CD14-positive monocyte (primary cell): ENCODE measurements at regions not wholly inside any gene's neighbourhood (a gene's known extent, or its start where the extent isn't known, plus 50 kb on each side); places are given as distances from the start of the nearest gene placed in this dataset.

Experiments used
- DNase-seq, 3 donors: peaks; one replicate each; pipeline ENCODE4 v3.0.0-alpha.2; 2011 to 2022
- H2AFZ ChIP-seq: 2 replicates; pipeline ENCODE4 v1.6.0; 2012; ENCODE audit warnings: mild to moderate bottlenecking, low read depth, low read length, inconsistent platforms; ENCODE audit not compliant: insufficient read depth, poor library complexity, severe bottlenecking
- H3K27ac ChIP-seq, 2 donors: 1 replicate in 1 of 2; 2 replicates in 1 of 2; pipeline ENCODE4 v1.5.1; 2012 to 2013; ENCODE audit warnings: low read length in 2 of 2, control low read depth in 1 of 2, inconsistent platforms in 1 of 2, low read depth in 1 of 2, mild to moderate bottlenecking in 1 of 2
- H3K27me3 ChIP-seq, 2 donors: one replicate each; pipeline versions ENCODE4 v1.6.0 to v1.6.1; 2011 to 2013; ENCODE audit warnings: low read length in 2 of 2; ENCODE audit not compliant: control insufficient read depth in 2 of 2, insufficient read depth in 2 of 2
- H3K36me3 ChIP-seq, 2 donors: replicated peaks in 1 of 2; 1 replicate in 1 of 2; 2 replicates in 1 of 2; pipeline versions ENCODE4 v1.5.1 to v1.6.1; 2012 to 2013; ENCODE audit warnings: low read length in 2 of 2, control low read depth in 1 of 2, inconsistent platforms in 1 of 2, mild to moderate bottlenecking in 1 of 2; ENCODE audit not compliant: insufficient read depth in 2 of 2, control insufficient read depth in 1 of 2
- H3K4me1 ChIP-seq, 2 donors: 1 replicate in 1 of 2; 2 replicates in 1 of 2; pipeline versions ENCODE4 v1.5.1 to v1.6.1; 2012 to 2013; ENCODE audit warnings: low read length in 2 of 2, control low read depth in 1 of 2, inconsistent platforms in 1 of 2, mild to moderate bottlenecking in 1 of 2, moderate library complexity in 1 of 2; ENCODE audit not compliant: insufficient read depth in 2 of 2, control insufficient read depth in 1 of 2
- H3K4me2 ChIP-seq: replicated peaks from 2 replicates; pipeline ENCODE3; 2012; ENCODE audit warnings: low read length, moderate library complexity, mild to moderate bottlenecking; ENCODE audit not compliant: poor library complexity, severe bottlenecking; ENCODE audit errors: extremely low read depth
- H3K4me3 ChIP-seq, 3 experiments: fragments of 200-600 bp in 1 of 3; sonication (generic) in 1 of 3; replicated peaks in 1 of 3; 1 replicate in 2 of 3; 2 replicates in 1 of 3; pipeline ENCODE4 v1.5.1; 2011 to 2013; ENCODE audit warnings: low read length in 3 of 3, mild to moderate bottlenecking in 3 of 3, control low read depth in 2 of 3, low read depth in 2 of 3, inconsistent platforms in 1 of 3, moderate library complexity in 1 of 3
- H3K79me2 ChIP-seq: 2 replicates; pipeline ENCODE4 v1.6.0; 2012; ENCODE audit warnings: mild to moderate bottlenecking, control low read depth, inconsistent platforms, low read length, moderate library complexity; ENCODE audit not compliant: insufficient read depth
- H3K9ac ChIP-seq: 2 replicates; pipeline ENCODE4 v1.6.0; 2017; ENCODE audit warnings: low read length, mild to moderate bottlenecking; ENCODE audit not compliant: insufficient read depth, poor library complexity, severe bottlenecking
- H3K9me3 ChIP-seq, 2 donors: replicated peaks in 1 of 2; 1 replicate in 1 of 2; 2 replicates in 1 of 2; pipeline versions ENCODE4 v1.5.1 to v1.6.1; 2012 to 2013; ENCODE audit warnings: low read length in 2 of 2, control low read depth in 1 of 2; ENCODE audit not compliant: control insufficient read depth in 1 of 2, insufficient read depth in 1 of 2
- H4K20me1 ChIP-seq: 2 replicates; pipeline ENCODE4 v1.6.0; 2012; ENCODE audit warnings: mild to moderate bottlenecking, low read length, control low read depth, moderate library complexity; ENCODE audit not compliant: insufficient read depth
- H3K27ac Mint-ChIP-seq, 7 donors: one replicate each; pipeline ENCODE4 v1.8.0; 2020; ENCODE audit warnings: mild to moderate bottlenecking in 7 of 7, mixed read lengths in 7 of 7, moderate library complexity in 6 of 7, inconsistent platforms in 2 of 7
- H3K27me3 Mint-ChIP-seq, 3 donors: one replicate each; pipeline ENCODE4 v1.8.0; 2021 to 2022; ENCODE audit warnings: low read depth in 3 of 3, mild to moderate bottlenecking in 3 of 3, mixed read lengths in 3 of 3, moderate library complexity in 3 of 3, inconsistent platforms in 1 of 3
- H3K36me3 Mint-ChIP-seq, 2 donors: one replicate each; pipeline ENCODE4 v1.8.0; 2020; ENCODE audit warnings: mixed read lengths in 2 of 2, inconsistent platforms in 1 of 2, mild to moderate bottlenecking in 1 of 2
- H3K4me1 Mint-ChIP-seq: one replicate; pipeline ENCODE4 v1.8.0; 2020; ENCODE audit warnings: mild to moderate bottlenecking, mixed read lengths
- H3K4me3 Mint-ChIP-seq, 2 donors: one replicate each; pipeline ENCODE4 v1.8.0; 2020; ENCODE audit warnings: mild to moderate bottlenecking in 2 of 2, mixed read lengths in 2 of 2, moderate library complexity in 1 of 2
- H3K9me3 Mint-ChIP-seq, 7 donors: one replicate each; pipeline ENCODE4 v1.8.0; 2020 to 2022; ENCODE audit warnings: mixed read lengths in 7 of 7, mild to moderate bottlenecking in 6 of 7, moderate library complexity in 6 of 7, inconsistent platforms in 2 of 7
- WGBS: methylation state at CpG from one replicate; pipeline ENCODE4 v1.1.5; 2013; ENCODE audit warnings: missing lambda C conversion rate; ENCODE audit not compliant: insufficient coverage; 5-methylcytosine and 5-hydroxymethylcytosine counted together
- intact Hi-C, 2 donors: fragments of 100-400 bp; cut with micrococcal nuclease; formaldehyde crosslinking; loops; one replicate each; pipeline versions ENCODE4 v1.15.0 to v1.15.1; 2023
- TF ChIP-seq, protein P1 (sequence below): fragments of 200-600 bp; IDR thresholded peaks from one replicate; pipeline ENCODE4 v1.8.0; 2022; ENCODE audit warnings: antibody characterized with exemption, mild to moderate bottlenecking

DNA sequence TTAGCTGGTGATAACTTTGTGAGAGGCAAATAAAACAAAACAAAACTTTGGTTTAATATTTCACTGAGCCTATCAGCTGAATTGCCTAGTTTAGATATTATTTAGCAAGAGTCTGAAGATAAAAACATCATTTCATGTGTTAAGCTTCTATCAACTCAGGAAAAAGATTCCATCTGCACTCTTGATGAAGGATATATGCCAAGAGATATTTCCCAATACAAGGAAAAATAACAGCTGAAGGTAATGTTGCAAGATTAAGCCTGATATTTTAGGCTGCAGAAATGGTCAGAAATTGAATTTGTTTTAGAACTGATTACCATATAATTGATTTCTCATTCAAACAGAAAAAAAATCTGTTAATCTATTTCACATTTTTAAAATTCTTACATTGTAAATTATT is 77.2 kb upstream of the SLITRK3 start:
- H3K9ac ChIP-seq = no peak overlapping the region
- no peak overlapping the region for H3K27ac ChIP-seq
- no peaks in the 10 kb centered on the region for H3K4me1 ChIP-seq
- Mint-ChIP-seq H3K27me3 (no peaks in the 10 kb centered on the region), H3K9me3 (peaks cover 0 to 5% (median 3%) of the 10 kb centered on the region in 7 donors), H3K4me3 (no peak overlapping the region), H3K36me3 (no peaks in the 10 kb centered on the region), H3K27ac (no peak overlapping the region), H3K4me1 (no peaks in the 10 kb centered on the region)
- no peaks in the 10 kb centered on the region for H3K36me3 ChIP-seq
- TF ChIP-seq, protein P1, sequence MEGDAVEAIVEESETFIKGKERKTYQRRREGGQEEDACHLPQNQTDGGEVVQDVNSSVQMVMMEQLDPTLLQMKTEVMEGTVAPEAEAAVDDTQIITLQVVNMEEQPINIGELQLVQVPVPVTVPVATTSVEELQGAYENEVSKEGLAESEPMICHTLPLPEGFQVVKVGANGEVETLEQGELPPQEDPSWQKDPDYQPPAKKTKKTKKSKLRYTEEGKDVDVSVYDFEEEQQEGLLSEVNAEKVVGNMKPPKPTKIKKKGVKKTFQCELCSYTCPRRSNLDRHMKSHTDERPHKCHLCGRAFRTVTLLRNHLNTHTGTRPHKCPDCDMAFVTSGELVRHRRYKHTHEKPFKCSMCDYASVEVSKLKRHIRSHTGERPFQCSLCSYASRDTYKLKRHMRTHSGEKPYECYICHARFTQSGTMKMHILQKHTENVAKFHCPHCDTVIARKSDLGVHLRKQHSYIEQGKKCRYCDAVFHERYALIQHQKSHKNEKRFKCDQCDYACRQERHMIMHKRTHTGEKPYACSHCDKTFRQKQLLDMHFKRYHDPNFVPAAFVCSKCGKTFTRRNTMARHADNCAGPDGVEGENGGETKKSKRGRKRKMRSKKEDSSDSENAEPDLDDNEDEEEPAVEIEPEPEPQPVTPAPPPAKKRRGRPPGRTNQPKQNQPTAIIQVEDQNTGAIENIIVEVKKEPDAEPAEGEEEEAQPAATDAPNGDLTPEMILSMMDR = no peak
- no peaks in the 10 kb centered on the region for H3K79me2 ChIP-seq
- H3K4me3 ChIP-seq = no peak overlapping the region
- no peak for DNase-seq
- intact Hi-C loops = no loop called here
- no peaks in the 10 kb centered on the region for H3K9me3 ChIP-seq
- no peak overlapping the region for H3K4me2 ChIP-seq
- no peaks in the 10 kb centered on the region for H4K20me1 ChIP-seq
- no peak overlapping the region for H2AFZ ChIP-seq
- H3K27me3 ChIP-seq = no peaks in the 10 kb centered on the region

- Histone ChIP-seq H4K20me1 (no peaks in the 10 kb centered on the region), H3K9ac (no peak overlapping the region), H3K79me2 (no peaks in the 10 kb centered on the region), H3K9me3 (no peaks in the 10 kb centered on the region), H3K4me1 (no peaks in the 10 kb centered on the region), H2AFZ (no peak overlapping the region), H3K36me3 (no peaks in the 10 kb centered on the region), H3K27me3 (no peaks in the 10 kb centered on the region), H3K4me3 (no peak overlapping the region), H3K27ac (no peak overlapping the region), H3K4me2 (no peak overlapping the region)
- TF ChIP-seq, protein P1 = no peak
- DNase-seq = no peak
- H3K27ac Mint-ChIP-seq = peak overlapping the region in 1 of 7 donors; percentile 6
- H3K4me3 Mint-ChIP-seq = no peak overlapping the region
- H3K4me1 Mint-ChIP-seq = no peaks in the 10 kb centered on the region
- H3K27me3 Mint-ChIP-seq = no peaks in the 10 kb centered on the region
- 20% methylated on average over 1 of the region's 4 CpGs for WGBS
- H3K9me3 Mint-ChIP-seq = peaks cover 0 to 2% (median 0%) of the 10 kb centered on the region in 7 donors
- intact Hi-C loops = no loop called here
- H3K36me3 Mint-ChIP-seq = no peaks in the 10 kb centered on the region
These were observed 63.5 kb upstream of the SLITRK3 start for GRCh38 chr3:165259541-165260193.
